HepG2 (cell line): ENCODE measurements at regions not wholly inside any gene's neighbourhood (a gene's known extent, or its start where the extent isn't known, plus 50 kb on each side); places are given as distances from the start of the nearest gene placed in this dataset.

Source experiments
- AGO2 ChIP-seq: fragments of 200-400 bp; formaldehyde crosslinking; optimal IDR thresholded peaks from 2 replicates; pipeline ENCODE3; 2017; ENCODE audit warnings: mild to moderate bottlenecking, low read depth, low read length, moderate library complexity
- HOXA9 ChIP-seq: sonication (generic); formaldehyde crosslinking; IDR thresholded peaks from 2 replicates; pipeline ENCODE4 v1.8.1; 2022; ENCODE audit warnings: missing genetic modification reagents, mild to moderate bottlenecking, moderate library complexity, borderline replicate concordance
- MED1 ChIP-seq: sonication (generic); formaldehyde crosslinking; IDR thresholded peaks from 2 replicates; pipeline ENCODE4 v1.4.0; 2020; ENCODE audit warnings: missing genetic modification reagents
- MTA1 ChIP-seq: sonication (generic); formaldehyde crosslinking; IDR thresholded peaks from 2 replicates; pipeline ENCODE4 v1.4.0; 2020; ENCODE audit warnings: missing genetic modification reagents, mild to moderate bottlenecking, borderline replicate concordance
- MTERF4 ChIP-seq: sonication (generic); formaldehyde crosslinking; IDR thresholded peaks from 2 replicates; pipeline ENCODE4 v1.8.0; 2023; ENCODE audit warnings: mild to moderate bottlenecking, missing genetic modification reagents
- PRDM4 ChIP-seq: sonication (generic); formaldehyde crosslinking; IDR thresholded peaks from 2 replicates; pipeline ENCODE4 v1.9.0; 2021; ENCODE audit warnings: missing genetic modification reagents, borderline replicate concordance
- RARG ChIP-seq: sonication (generic); formaldehyde crosslinking; IDR thresholded peaks from 2 replicates; pipeline ENCODE4 v1.4.0; 2020; ENCODE audit warnings: low read depth, mild to moderate bottlenecking, missing genetic modification reagents
- RFX3 ChIP-seq: IDR thresholded peaks from 2 replicates; pipeline ENCODE4 v1.6.1; 2016; ENCODE audit warnings: missing biosample characterization, missing genetic modification reagents
- SNAPC4 ChIP-seq: sonication (generic); formaldehyde crosslinking; IDR thresholded peaks from 2 replicates; pipeline ENCODE4 v1.4.0; 2020; ENCODE audit warnings: mild to moderate bottlenecking, missing genetic modification reagents
- ZBTB20 ChIP-seq: sonication (generic); formaldehyde crosslinking; IDR thresholded peaks from 2 replicates; pipeline ENCODE4 v1.8.1; 2023; ENCODE audit warnings: missing genetic modification reagents, low read depth, mild to moderate bottlenecking, borderline replicate concordance
- ZFP36L2 ChIP-seq: sonication (generic); formaldehyde crosslinking; IDR thresholded peaks from 2 replicates; pipeline ENCODE4 v1.4.0; 2020; ENCODE audit warnings: missing genetic modification reagents
- ZFP37 ChIP-seq: sonication (generic); formaldehyde crosslinking; IDR thresholded peaks from 2 replicates; pipeline ENCODE4 v1.4.0; 2020; ENCODE audit warnings: missing genetic modification reagents, borderline replicate concordance
- ZNF275 ChIP-seq: sonication (generic); formaldehyde crosslinking; IDR thresholded peaks from 2 replicates; pipeline ENCODE4 v1.8.0; 2022; ENCODE audit warnings: missing genetic modification reagents, mild to moderate bottlenecking, inconsistent platforms, borderline replicate concordance
- ZNF280D ChIP-seq: sonication (generic); formaldehyde crosslinking; IDR thresholded peaks from 2 replicates; pipeline ENCODE4 v1.5.1; 2020; ENCODE audit warnings: mild to moderate bottlenecking, missing genetic modification reagents
- ZNF317 ChIP-seq: sonication (generic); formaldehyde crosslinking; IDR thresholded peaks from 2 replicates; pipeline ENCODE4 v1.5.0; 2020; ENCODE audit warnings: mild to moderate bottlenecking, missing genetic modification reagents

GRCh38 chr2:190809139-190809764, 71.4 kb upstream of the GLS start (continued):
- TF ChIP-seq ZNF280D (CRISPR knock-in tag) (peak; percentile 88; the same call in 1 of the 2 replicates), RFX3 (CRISPR knock-in tag) (peak; percentile 6), AGO2 (no peak), MTERF4 (CRISPR knock-in tag) (peak; percentile 90), SNAPC4 (CRISPR knock-in tag) (no peak), ZNF317 (CRISPR knock-in tag) (peak; percentile 92), RARG (0 out of 2 replicates have a peak, but pooled peaks have one; percentile 77), HOXA9 (CRISPR knock-in tag) (peak; percentile 86; the same call in 1 of the 2 replicates), MTA1 (CRISPR knock-in tag) (no peak; the same call in 1 of the 2 replicates), PRDM4 (CRISPR knock-in tag) (no peak; the same call in 1 of the 2 replicates), ZBTB20 (CRISPR knock-in tag) (peak; percentile 89; the same call in 1 of the 2 replicates), ZNF275 (CRISPR knock-in tag) (peak; percentile 87; the same call in 1 of the 2 replicates), ZFP36L2 (0 out of 2 replicates have a peak, but pooled peaks have one; percentile 68), MED1 (CRISPR knock-in tag) (peak; percentile 90), ZFP37 (CRISPR knock-in tag) (0 out of 2 replicates have a peak, but pooled peaks have one; percentile 56)
